Activated naive CD8-positive, alpha-beta T cell treated with anti-CD3 and anti-CD28 coated beads, Interleukin-2, amount 50 U/mL, for 16 hours (primary cell): ENCODE measurements at regions not wholly inside any gene's neighbourhood (a gene's known extent, or its start where the extent isn't known, plus 50 kb on each side); places are given as distances from the start of the nearest gene placed in this dataset.
"Not testable (repeated sequence)": the region's sequence is repeated elsewhere in the genome, so short reads cannot be mapped to it uniquely, and the experiment has no call there.

ENCODE experiments used
- DNase-seq: peaks from one replicate; pipeline ENCODE4 v3.0.0-alpha.2; 2020; ENCODE audit warnings: low read depth, low spot score

DNA sequence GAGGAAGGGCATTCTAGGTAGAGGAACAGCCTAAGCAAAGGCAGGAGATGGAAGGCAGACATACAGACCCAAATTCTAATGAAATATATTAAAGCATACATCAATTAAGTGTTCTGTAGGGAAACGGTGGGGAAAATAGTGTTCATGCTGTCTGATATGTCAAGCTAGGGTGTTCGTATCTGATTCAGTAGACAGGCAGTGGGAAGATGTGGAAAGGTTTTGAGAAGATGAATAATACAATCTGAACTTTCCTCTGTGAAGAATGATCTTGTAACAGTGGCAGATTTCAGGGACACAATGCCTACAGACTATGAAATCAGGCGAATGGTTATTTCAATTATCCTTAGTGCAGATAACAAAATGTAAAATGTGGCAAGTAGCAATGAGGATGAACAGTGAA lies 594.2 kb downstream of the KCTD12 start:
- no peak for DNase-seq

DNA sequence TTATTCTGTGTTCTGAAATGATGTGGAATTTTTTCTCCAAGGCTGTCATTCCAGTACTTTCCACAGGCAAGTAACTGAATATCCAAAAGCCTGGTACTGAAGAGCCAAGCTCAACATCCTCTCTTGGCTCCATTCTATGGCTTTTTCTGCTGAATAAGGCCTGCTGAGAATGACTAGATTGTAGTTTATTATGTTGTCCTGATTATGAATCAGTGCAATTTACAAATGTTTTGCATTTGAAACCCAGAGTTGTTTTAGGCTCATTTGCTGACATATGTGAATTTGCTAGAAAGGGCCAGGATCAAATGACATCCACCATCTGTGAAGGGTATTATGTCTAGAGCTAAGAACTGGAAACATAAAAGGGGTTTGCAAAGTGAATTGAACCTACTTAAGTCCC lies 596.6 kb downstream of the KCTD12 start:
- no peak for DNase-seq

DNA sequence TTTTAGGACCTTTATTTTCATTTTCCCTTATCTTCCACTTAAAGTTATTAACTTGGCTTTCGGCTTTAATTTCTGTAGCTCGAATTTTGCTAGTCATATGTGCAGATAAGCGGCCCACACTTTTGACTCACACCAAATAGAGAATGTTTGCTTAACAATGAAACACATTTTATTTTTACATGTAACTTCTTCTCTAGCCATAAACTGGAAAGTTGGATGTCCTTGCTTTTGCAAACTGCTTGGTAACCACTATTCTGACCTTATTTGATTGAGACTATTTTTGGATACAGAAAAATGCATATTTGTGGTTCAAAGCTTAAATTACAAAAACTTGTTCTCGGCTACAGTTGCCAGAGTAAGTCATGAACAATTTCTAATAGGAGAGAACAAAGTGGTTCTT lies 600.0 kb downstream of the KCTD12 start:
- no peak for DNase-seq

DNA sequence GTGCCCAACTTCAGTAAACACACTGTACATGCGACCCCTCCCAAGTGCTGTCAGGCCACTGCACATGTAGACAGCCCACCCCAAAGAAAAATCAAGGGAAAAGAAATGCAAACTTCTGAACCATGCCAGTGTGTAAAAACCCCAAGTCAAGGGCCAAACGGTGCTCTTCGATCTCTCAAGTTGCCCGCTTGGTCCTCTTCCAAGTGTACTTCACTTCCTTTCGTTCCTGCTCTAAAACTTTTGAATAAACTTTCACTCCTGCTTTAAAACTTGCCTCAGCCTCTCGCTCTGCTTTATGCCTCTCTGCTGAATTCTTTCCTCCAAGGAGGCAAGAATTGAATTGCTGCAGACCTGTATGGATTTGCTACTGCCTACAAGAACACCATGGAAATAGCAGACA lies 600.7 kb downstream of the KCTD12 start:
- no peak for DNase-seq

DNA sequence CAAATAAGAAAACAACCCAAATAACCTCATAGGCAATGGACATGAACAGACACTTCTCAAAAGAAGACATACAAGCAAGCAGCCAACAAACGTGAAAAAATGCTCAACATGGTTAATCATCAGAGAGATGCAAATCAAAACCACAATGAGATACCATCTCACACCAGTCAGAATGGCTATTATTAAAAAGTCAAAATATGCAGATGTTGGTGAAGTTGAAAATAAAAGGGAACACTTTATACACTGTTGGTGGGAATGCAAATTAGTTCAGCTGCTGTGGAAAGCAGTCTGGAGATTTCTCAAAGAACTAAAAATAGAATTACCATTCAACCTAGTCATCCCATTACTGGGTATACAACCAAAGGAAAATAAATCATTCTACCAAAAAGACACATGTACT lies 606.4 kb downstream of the KCTD12 start:
- DNase-seq = not testable (repeated sequence)

DNA sequence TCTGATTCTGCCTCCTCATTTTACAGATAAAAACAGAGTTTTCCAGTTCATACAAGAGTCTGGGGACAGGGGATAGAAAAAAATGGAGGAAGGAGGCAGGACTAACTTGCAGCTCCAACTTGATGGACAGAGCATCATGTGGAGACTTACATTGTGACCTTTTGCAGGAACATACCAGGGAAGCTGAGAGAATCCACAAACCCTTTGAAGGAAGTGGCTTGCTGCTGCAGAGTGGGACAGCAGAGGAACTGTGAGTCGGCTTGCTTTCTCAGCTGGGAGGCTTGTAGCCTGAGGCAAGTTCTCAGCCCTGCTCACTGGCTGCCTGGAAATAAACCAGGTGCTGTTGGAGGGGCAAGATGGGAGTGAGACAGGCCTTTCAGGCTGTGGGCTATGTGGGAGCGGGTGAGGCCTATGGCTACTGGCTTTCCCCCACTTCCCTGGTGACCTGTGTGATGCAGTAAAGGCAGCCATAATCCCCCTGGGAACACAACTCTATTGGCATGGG lies 614.4 kb downstream of the KCTD12 start:
- DNase-seq = no peak

DNA sequence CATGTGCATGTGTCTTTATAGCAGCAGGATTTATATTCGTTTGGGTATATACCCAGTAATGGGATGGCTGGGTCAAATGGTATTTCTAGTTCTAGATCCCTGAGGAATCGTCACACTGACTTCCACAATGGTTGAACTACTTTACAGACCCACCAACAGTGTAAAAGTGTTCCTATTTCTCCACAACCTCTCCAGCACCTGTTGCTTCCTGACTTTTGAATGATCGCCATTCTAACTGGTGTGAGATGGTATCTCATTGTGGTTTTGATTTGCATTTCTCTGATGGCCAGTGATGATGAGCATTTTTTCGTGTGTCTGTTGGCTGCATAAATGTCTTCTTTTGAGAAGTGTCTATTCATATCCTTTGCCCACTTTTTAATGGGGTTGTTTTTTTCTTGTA lies 617.9 kb downstream of the KCTD12 start:
- DNase-seq = not testable (repeated sequence)

DNA sequence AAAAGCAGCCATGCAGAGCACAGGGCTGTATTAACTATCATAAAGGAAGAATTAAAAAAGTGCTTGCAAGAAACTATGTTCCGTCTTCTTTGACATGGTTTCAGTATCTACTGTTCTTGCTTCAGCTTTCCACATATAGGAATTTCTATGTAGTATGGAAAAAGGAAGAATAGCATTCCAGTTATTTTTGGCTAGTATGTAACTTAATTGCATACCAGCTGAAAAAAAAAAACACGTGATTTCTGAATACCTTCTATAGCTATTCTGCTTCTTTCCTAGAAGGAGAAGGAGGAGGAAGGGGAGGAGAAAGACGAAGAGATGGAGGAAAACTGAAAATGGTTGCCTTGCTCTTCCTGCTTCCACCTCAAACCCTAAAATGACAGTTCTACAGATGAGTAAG lies 619.0 kb downstream of the KCTD12 start:
- DNase-seq = no peak

DNA sequence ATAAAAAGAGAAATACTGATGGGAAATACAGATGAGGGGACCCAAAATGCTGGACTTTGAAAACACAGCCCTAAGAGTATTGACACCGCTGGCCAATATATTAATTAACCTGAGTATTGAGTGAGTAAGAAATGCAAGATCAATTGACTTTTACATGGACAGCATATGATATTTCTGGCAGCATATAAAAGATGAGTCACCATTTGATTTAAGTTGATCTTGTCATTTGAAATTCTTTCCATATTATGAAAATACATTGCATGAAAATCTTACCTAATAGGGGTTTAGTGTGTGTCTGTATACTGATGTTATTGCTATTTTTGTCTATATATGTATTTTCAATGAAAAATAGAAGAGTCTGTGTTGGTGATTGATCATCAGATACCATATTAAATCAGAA lies 619.6 kb downstream of the KCTD12 start:
- no peak for DNase-seq

DNA sequence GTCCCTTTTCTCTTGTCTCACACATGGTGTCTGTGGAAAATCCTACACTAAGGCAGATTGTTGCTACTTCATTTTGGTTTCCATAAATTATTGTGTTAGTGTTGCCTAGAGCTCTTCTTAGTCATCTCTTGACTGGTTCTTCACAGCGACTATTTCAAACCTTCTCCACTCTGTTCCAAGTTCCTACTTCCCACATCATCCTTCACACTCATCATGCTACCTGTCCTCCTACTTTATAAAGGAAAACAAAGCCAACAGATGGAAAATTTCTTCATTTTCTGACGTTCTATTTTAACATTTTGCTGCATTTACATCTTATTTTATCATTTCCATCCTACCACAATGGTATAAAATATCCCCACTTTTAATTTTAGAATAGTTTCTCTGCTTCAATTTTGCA lies 614.1 kb downstream of the LMO7 start:
- no peak for DNase-seq

DNA sequence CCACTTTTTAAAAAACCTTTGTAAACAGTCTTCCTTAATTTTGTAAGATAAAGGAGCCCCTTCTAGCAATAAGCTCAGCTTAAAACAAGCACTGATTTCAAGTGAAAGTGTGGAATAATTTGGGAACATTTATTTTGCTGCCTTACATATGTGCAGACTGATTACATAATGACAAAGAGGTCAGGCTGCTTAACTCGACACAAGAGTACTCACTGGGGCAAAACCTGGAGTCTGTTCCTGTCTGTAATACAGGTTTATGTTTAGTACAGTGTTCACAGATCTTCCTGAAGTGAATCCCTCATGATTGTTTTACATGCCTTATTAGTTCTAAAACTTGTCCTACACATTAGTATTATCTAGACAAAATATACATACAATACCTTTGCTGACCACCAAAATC lies 609.8 kb downstream of the LMO7 start:
- no peak for DNase-seq

DNA sequence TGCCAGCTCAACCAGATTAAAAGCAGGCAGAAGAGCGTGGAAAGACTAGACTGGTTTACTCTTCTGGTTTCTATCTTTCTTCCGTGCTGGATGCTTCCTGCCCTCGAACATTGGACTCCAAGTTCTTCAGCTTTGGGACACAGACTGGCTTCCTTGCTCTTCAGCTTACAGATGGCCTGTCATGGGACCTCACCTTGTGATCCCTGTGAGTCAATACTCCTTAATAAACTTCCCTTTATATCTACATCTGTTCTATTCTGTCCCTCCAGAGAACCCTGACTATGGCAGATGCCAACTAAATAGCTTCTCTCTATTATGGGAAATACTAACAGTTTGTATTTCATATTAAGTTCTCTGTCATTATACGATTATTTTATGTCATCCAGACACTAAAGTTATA lies 609.1 kb downstream of the LMO7 start:
- DNase-seq = no peak

DNA sequence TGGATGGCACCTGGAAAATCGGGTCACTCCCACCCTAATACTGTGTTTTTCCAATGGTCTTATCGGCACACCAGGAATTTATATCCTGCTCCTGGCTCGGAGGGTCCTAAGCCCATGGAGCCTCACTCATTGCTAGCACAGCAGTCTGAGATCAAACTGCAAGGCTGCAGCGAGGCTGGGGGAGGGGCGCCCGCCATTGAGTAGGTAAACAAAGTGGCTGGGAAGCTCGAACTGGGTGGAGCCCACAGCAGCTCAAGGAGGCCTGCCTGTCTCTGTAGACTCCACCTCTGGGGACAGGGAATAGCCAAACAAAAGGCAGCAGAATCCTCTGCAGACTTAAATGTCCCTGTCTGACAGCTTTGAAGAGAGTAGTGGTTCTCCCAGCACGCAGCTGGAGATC lies 607.0 kb downstream of the LMO7 start:
- not testable (repeated sequence) for DNase-seq

DNA sequence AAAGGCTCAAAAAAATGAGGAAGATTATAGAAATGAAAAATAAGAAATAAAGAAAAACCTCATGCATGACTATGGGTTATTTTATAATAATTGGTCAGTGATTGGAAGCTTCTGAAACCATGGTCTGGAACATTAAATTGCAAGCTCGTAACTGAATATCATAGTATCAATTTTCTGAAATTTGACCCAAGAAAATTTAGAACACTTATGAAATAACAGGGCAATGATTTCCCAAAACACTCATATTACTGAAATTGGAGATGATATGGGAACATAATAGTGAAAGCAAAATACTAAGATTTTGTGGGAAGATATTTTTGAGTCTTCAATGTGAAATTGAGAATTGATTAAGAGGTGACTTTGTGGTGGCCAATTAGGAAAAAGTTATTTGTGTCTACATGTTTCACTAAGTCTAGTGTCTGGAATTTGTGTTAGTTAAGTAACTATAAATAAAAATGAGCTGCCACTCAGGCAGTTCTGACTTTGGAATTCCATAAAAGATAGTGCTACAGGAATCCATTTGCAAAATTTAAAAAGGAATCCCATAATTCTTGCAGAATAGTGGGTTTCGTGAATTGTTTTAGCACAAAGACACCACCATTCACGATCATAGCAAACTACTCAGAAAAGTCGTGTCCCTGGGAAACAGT lies 603.0 kb downstream of the LMO7 start:
- DNase-seq = no peak

DNA sequence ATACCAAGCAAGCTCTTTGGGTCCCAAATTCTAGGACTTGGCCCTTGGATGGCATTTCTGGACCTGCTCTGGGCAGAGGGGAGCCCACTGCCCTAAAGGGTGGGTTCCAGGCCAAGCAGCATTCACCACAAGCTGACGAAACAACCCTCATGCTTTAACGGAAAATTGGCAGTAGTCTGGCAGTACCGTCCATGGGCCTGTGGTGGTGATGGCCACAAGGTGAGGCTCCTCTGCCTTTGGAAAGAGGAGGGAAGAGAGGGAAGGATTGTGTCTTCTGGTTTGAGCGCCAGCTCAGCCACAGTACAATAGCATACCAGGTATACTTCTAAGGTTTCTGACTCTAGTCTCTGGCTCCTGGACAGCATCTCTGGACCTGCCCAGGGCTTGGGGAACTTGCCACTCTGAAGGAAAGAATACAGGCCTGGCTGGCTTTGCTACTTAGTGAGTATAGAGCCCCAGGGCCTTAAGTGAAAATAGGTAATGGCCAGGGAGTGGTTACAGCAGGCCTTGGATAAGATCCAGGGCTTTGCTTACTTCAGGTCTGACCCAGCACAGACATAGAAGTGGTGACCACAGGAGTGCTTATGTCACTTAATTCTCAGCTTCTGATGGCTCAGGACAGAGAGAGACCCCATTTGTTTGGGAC lies 595.5 kb downstream of the LMO7 start:
- DNase-seq = no peak

DNA sequence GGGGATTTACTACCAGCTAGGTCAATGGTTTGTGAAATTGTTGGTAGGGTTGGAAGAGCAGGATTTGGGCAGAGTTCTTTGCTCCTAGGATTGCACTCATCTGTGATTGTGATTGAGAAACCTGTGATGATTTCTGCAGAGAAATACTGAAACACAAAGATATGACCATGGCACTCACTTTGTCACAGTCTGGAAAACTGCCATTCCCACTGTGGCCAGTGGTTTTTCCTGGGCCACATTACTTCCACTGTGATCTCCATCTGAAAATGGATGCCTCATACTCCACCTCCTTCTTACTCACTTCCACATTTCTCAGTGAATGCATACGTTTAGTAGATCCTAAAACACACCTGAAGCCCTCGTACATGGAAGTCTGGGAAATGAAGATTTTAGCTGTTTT lies 593.2 kb downstream of the LMO7 start:
- DNase-seq = no peak

DNA sequence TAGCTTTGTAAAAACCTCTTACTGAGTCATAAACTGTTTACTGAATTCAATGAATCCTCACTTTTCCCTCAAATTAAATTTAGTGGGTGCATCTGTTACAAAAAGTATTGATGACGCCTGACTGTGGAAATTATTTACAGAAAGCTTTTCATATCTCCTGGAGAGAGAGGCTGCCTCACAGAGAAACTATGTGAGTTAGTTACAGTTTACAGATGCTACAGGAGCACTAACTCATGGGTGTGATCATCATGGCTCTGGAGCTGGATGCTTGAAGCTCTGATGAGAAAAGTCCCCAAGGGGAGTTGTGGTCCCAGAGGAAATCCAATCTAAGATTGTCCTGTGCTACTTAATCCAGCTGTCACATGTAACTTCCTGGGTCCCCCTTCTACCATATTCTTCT lies 590.8 kb downstream of the LMO7 start:
- DNase-seq = no peak

DNA sequence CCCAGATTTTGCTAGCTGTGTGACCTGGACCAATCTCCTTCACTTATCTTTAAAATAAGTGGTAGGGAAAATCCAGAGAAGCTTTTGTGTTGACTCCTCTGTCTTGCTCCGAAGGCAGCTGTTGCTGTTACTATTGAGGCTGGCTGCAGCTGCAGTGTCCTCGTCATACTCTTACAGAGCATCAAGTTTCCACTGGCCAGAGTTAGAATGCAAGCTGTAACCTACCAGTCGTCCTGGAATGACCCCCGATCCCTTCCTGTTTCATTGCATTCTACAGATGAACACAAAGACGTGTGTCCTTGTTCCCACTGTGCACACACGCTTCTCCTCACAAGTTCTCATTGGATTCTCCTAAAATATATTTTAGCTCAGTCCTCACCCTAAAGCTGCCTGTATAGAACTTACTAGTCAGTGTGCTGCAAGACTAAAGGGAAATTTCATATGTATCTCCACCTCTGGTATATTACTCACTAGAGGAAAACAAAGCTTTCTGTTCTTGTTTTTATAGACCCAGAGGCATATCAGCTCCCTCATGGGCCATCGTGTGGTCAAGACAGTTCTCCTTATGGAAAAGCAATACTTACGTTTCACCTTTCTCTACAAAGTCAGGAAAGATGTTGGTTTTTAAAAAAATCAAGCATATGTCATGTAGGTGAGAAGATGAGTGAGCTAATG lies 589.8 kb downstream of the LMO7 start:
- DNase-seq = no peak

DNA sequence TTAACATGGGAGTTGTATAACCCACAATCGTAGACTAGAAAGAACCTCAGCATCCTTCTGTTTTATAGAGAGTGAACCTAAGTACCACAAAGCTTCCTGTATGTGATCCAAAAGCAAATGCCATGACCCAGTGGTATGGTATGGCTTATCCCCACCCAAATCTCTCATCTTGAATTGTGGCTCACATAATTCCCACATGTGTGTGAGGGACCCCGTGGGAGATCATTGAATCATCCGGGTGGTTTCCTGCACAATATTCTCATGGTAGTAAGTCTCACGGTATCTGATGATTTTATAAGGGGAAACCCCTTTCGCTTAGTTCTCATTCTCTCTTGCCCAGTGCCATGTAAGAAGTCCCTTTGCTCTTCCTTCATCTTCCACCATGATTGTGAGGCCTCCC lies 587.9 kb downstream of the LMO7 start:
- no peak for DNase-seq

DNA sequence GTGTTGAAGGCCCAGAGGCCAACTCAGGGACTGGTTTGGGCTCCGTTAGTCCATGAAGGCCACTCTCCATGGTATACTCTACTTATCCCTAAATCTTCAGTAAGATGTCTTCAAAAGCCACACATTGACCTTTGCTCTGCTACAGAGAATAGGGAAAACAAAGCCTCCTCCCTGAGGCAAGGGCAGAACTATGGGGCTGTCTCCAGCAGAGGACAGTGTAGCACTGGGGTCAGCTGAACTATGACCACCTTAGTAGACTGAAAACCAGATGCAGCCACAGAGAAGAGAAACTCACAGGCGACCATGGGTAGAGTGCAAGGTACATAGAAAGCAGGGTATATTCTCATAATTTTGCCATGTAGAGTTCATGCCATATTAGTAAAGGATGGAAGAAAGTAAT lies 587.4 kb downstream of the LMO7 start:
- no peak for DNase-seq

DNA sequence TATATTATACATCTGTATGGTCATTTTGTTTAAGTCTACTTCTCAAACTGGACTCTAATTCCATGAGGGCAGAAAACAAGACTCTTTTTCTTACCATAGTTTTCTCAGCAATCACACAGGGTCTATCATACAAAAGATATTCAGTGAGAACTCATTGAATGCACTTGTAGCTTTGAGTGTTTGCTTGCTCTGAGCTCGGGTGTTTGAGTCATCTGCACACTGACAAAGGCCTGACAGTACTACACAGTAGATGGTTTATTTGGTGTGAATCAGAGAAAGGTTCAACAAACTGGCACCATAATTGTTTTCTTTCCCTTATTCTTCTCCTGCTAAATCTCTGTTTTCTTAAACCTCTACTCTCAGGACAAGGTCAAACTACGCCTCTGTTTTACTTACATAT lies 586.4 kb downstream of the LMO7 start:
- DNase-seq = no peak

DNA sequence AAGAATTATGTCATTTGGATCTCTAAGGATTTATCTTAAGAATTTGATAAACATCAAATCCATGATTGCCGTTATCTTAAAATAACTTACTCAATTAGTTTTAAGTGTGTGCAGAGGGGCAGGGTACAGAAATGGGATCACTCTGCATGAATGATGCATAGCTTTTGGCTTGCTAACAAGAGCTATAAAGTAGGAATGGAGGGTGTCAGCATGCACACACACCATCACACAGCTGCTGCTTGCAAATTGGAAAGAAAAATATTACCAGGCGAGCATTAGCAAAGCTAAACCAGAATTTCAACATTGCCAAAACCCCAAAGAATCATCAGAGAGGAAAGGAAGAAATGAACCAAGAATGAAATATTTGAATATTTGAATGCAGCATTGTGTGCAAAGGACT lies 580.6 kb downstream of the LMO7 start:
- DNase-seq = no peak

DNA sequence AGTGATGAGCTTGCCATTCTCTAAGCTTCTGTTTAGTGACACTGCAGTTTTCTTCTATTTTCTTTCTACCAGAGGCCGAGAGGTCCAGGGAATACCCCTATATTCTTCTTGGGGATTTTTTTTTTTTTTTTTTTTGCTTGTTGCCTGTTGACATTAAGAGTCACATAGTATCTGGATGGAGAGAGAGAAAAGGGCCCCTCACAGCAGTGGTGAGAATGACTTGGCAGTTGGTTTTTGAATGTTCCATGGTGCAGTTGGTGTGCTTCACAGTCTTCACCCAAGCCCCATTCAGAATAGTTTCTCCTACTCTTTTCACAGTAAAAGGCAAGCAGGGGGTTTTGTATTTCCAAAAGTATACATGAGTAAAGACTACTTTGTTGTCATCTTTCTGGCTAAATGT lies 577.9 kb downstream of the LMO7 start:
- DNase-seq = no peak
